GM12865 (cell line): ENCODE measurements at regions not wholly inside any gene's neighbourhood (a gene's known extent, or its start where the extent isn't known, plus 50 kb on each side); places are given as distances from the start of the nearest gene placed in this dataset.

Experiments used
- DNase-seq: peaks from one replicate; pipeline ENCODE4 v3.0.0; 2010; ENCODE audit warnings: low read depth
- H3K4me3 ChIP-seq: 2 replicates; pipeline ENCODE4 v1.5.1; 2011; ENCODE audit warnings: mild to moderate bottlenecking, low read depth, low read length, control low read depth
- CTCF ChIP-seq: IDR thresholded peaks from 2 replicates; pipeline ENCODE4 v1.5.1; 2011; ENCODE audit warnings: low read length, control low read depth, low read depth, inconsistent platforms; ENCODE audit not compliant: insufficient read depth; ENCODE audit errors: missing control alignments

- no peak overlapping the region for H3K4me3 ChIP-seq
- no peak for TF ChIP-seq CTCF
- no peak for DNase-seq
Measured at GRCh38 chr5:110031402-110032140, 341.8 kb downstream of the MAN2A1 start.

GRCh38 chr5:110032376-110032775 is 342.6 kb downstream of the MAN2A1 start:
- H3K4me3 ChIP-seq, result no peak overlapping the region
- no peak for DNase-seq
- no peak for TF ChIP-seq CTCF

GRCh38 chr5:110034056-110034600 is 344.4 kb downstream of the MAN2A1 start:
- TF ChIP-seq CTCF, result no peak
- DNase-seq, result no peak
- H3K4me3 ChIP-seq, result no peak overlapping the region

- TF ChIP-seq CTCF, result no peak
- no peak for DNase-seq
Measured at GRCh38 chr5:110038297-110038997, 348.7 kb downstream of the MAN2A1 start.

GRCh38 chr5:110040178-110040577 is 350.5 kb downstream of the MAN2A1 start:
- no peak for DNase-seq
- TF ChIP-seq CTCF, result no peak
- H3K4me3 ChIP-seq, result no peak overlapping the region

More at GRCh38 chr5:110038297-110038997, 348.7 kb downstream of the MAN2A1 start:
- no peak overlapping the region for H3K4me3 ChIP-seq

- TF ChIP-seq CTCF, result no peak
- no peak for DNase-seq
- H3K4me3 ChIP-seq, result no peak overlapping the region
Measured at GRCh38 chr5:110043025-110043424, 353.3 kb downstream of the MAN2A1 start.
